ENCODE measurements at regions not wholly inside any gene's neighbourhood (a gene's known extent, or its start where the extent isn't known, plus 50 kb on each side); places are given as distances from the start of the nearest gene placed in this dataset.

DNA sequence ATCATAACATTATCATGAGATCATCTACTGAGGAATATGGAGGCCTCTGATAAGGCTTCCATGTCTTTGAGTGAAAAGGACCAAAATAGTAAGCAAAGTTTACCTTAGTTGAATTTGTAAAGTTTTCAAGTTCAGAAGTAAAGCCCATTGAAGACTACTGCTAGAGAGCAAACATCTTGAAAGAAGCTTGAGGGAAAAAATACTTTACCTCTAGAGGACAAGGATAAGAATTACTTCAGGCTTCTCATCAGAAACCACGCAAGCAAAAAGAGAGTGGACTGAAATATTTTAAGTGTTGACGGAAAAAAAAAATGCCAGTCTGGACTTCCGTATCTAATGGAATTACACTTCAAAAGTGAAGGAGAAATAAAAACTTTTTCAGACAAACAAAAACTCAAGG lies 114.3 kb downstream of the MPP7 start:
- no peak for TF ChIP-seq POLR2A (IDR thresholded peaks at IDR 0.05)
- TF ChIP-seq POLR2AphosphoS5 (IDR thresholded peaks at IDR 0.05), result no peak
- TF ChIP-seq EP300 (IDR thresholded peaks at IDR 0.05), result no peak
- TF ChIP-seq, protein P1, sequence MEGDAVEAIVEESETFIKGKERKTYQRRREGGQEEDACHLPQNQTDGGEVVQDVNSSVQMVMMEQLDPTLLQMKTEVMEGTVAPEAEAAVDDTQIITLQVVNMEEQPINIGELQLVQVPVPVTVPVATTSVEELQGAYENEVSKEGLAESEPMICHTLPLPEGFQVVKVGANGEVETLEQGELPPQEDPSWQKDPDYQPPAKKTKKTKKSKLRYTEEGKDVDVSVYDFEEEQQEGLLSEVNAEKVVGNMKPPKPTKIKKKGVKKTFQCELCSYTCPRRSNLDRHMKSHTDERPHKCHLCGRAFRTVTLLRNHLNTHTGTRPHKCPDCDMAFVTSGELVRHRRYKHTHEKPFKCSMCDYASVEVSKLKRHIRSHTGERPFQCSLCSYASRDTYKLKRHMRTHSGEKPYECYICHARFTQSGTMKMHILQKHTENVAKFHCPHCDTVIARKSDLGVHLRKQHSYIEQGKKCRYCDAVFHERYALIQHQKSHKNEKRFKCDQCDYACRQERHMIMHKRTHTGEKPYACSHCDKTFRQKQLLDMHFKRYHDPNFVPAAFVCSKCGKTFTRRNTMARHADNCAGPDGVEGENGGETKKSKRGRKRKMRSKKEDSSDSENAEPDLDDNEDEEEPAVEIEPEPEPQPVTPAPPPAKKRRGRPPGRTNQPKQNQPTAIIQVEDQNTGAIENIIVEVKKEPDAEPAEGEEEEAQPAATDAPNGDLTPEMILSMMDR (IDR thresholded peaks at IDR 0.05), result no peak
- H3K36me3 ChIP-seq, result no peaks in the 10 kb centered on the region
- no peaks in the 10 kb centered on the region for H3K27me3 ChIP-seq
- no peak overlapping the region for H3K27ac ChIP-seq
- no peaks in the 10 kb centered on the region for H3K4me1 ChIP-seq
- intact Hi-C loops (cut with DNase I; ENCODE audit: low total_unique reads), result no loop called here
- no peak for DNase-seq
- H3K9me3 ChIP-seq, result no peaks in the 10 kb centered on the region
- 92 to 98% (median 97%) methylated on average over 3 of the region's 3 CpGs for WGBS, 5 donors
- no peak overlapping the region for H3K4me3 ChIP-seq

DNA sequence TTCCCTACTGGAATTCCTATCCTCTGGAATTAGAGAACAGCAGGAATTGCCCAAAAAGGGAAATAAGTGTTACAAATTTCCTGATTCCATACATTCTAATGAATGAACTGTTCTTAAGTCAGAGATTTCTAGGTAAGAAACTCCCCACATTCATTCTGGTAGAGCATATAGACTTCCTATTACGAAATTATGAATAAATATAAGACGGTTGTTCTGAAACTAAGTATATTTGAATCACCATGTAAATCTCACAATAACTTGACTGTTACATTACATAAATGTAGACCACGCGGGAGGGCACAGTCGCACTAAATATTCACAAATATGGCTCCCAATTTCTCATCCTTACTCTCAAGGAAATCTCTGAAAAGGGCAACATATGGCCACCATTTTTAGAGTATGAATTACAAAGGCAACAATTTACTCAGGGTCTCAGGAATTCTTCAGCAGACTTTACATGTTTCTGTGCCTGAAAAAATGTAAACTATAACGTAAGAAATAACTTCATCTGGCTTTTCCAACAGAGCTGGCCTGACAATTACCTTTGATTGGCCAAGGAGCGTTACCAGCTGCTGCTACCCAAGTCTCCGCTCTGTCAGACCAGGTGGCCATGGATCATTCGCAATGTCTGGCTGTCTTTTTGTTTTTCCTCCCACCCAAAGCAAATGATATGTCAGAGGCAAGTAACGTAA lies 115.8 kb downstream of the MPP7 start:
- no peaks in the 10 kb centered on the region for H3K27me3 ChIP-seq
- no peaks in the 10 kb centered on the region for H3K9me3 ChIP-seq
- H3K27ac ChIP-seq, result no peak overlapping the region
- no peaks in the 10 kb centered on the region for H3K36me3 ChIP-seq
- H3K4me1 ChIP-seq, result no peaks in the 10 kb centered on the region
- WGBS, 5 donors, result 87 to 95% (median 91%) methylated on average over 10 of the region's 10 CpGs
- H3K4me3 ChIP-seq, result no peak overlapping the region
- no peak for TF ChIP-seq EP300 (IDR thresholded peaks at IDR 0.05)
- no peak for TF ChIP-seq POLR2AphosphoS5 (IDR thresholded peaks at IDR 0.05)
- no peak for TF ChIP-seq POLR2A (IDR thresholded peaks at IDR 0.05)
- TF ChIP-seq, protein P1 (IDR thresholded peaks at IDR 0.05), result no peak
- DNase-seq, result no peak
- intact Hi-C loops (cut with DNase I; ENCODE audit: low total_unique reads), result no loop called here

DNA sequence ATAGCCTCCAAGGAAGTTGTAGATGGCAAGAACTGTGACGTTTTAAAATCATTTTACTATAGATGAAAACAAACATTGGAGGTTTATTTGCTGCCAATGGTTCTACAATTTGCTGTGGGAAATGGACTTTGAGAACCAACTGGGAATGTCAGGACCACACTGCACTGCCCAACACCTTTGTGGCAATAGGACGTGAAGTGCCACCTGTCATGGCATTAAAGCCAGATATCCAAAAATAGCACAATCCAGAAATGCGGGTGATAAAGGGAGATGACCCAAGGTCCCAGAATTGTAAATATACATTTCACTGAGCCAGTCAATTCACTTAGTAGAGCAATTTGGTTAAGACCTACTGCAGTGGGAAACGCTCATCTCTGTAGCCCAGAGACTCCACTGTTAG lies 116.4 kb downstream of the MPP7 start:
- Histone ChIP-seq H3K4me3 (no peak overlapping the region), H3K4me1 (no peaks in the 10 kb centered on the region), H3K27ac (no peak overlapping the region), H3K27me3 (no peaks in the 10 kb centered on the region), H3K9me3 (no peaks in the 10 kb centered on the region), H3K36me3 (no peaks in the 10 kb centered on the region)
- no peak for DNase-seq
- intact Hi-C loops (cut with DNase I; ENCODE audit: low total_unique reads), result no loop called here
- 74 to 85% (median 81%) methylated on average over 4 of the region's 4 CpGs for WGBS, 5 donors
- TF ChIP-seq EP300 (IDR thresholded peaks at IDR 0.05) (no peak), POLR2A (IDR thresholded peaks at IDR 0.05) (no peak), POLR2AphosphoS5 (IDR thresholded peaks at IDR 0.05) (no peak)
- TF ChIP-seq, protein P1 (IDR thresholded peaks at IDR 0.05), result no peak

DNA sequence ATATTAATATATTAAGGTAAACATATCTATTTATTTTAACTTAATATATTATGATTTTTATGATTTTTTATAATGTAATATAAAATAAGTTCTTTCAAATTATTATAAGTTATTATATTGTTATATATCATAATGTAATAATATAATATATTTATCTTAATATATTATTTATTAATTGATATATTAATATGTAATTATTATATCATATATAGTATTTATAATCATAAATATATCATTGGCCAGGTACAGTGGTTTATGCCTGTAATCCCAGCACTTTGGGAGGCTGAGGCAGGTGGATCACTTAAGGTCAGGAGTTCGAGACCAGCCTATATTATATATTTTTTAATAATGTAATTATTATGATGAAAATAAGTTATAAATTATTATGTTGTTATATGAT lies 118.1 kb downstream of the MPP7 start:
- no peaks in the 10 kb centered on the region for H3K27me3 ChIP-seq
- H3K9me3 ChIP-seq, result no peaks in the 10 kb centered on the region
- no peaks in the 10 kb centered on the region for H3K36me3 ChIP-seq
- no peaks in the 10 kb centered on the region for H3K4me1 ChIP-seq
- TF ChIP-seq EP300 (IDR thresholded peaks at IDR 0.05), result no peak
- TF ChIP-seq, protein P1 (IDR thresholded peaks at IDR 0.05), result no peak
- TF ChIP-seq POLR2A (IDR thresholded peaks at IDR 0.05), result no peak
- TF ChIP-seq POLR2AphosphoS5 (IDR thresholded peaks at IDR 0.05), result no peak
- no peak overlapping the region for H3K27ac ChIP-seq
- intact Hi-C loops (cut with DNase I; ENCODE audit: low total_unique reads), result no loop called here
- DNase-seq, result no peak
- H3K4me3 ChIP-seq, result no peak overlapping the region
- 90 to 100% (median 97%) methylated on average over 1 of the region's 1 CpG for WGBS, 5 donors
